Activated T-helper 1 cell treated with anti-CD3 and anti-CD28 coated beads, Interleukin-12 subunit alpha, Interleukin-12 subunit beta, Interleukin-2, Interleukin-4 antibody, amounts not matched to agents 30 ng/mL and 10 ng/mL and 1 ng/mL, durations not matched to agents 14 hours and 24 hours and 36 hours (primary cell): ENCODE measurements at regions not wholly inside any gene's neighbourhood (a gene's known extent, or its start where the extent isn't known, plus 50 kb on each side); places are given as distances from the start of the nearest gene placed in this dataset.
A peak's percentile ranks its signal among the peaks of the same experiment; 100 is the strongest.
"Not testable (repeated sequence)": the region's sequence is repeated elsewhere in the genome, so short reads cannot be mapped to it uniquely, and the experiment has no call there.

Experiments
- DNase-seq: peaks from one replicate; pipeline ENCODE4 v3.0.0; 2021; ENCODE audit warnings: low spot score
- H3K27ac Mint-ChIP-seq: one replicate; pipeline ENCODE4 v1.8.0; 2021; ENCODE audit warnings: mild to moderate bottlenecking, mixed read lengths
- H3K27me3 Mint-ChIP-seq: one replicate; pipeline ENCODE4 v1.8.0; 2022; ENCODE audit warnings: mild to moderate bottlenecking, moderate library complexity, mixed read lengths; ENCODE audit not compliant: insufficient read depth
- H3K36me3 Mint-ChIP-seq: one replicate; pipeline ENCODE4 v1.8.0; 2021; ENCODE audit warnings: low read depth, mixed read lengths
- H3K4me1 Mint-ChIP-seq: one replicate; pipeline ENCODE4 v1.8.0; 2021; ENCODE audit warnings: low read depth, mixed read lengths
- H3K4me3 Mint-ChIP-seq: one replicate; pipeline ENCODE4 v1.8.0; 2021; ENCODE audit warnings: mild to moderate bottlenecking, moderate library complexity, mixed read lengths
- H3K9me3 Mint-ChIP-seq: one replicate; pipeline ENCODE4 v1.8.0; 2021; ENCODE audit warnings: mixed read lengths
- intact Hi-C: fragments of 100-400 bp; cut with micrococcal nuclease; formaldehyde crosslinking; loops from one replicate; pipeline ENCODE4 v1.15.1; 2024

GRCh38 chr2:436205-436604 is 148.3 kb upstream of the ALKAL2 start:
- H3K27me3 Mint-ChIP-seq = peaks cover 4% of the 10 kb centered on the region
- H3K9me3 Mint-ChIP-seq = no peaks in the 10 kb centered on the region
- intact Hi-C loops = no loop called here
- H3K4me1 Mint-ChIP-seq = peaks cover 30% of the 10 kb centered on the region
- H3K4me3 Mint-ChIP-seq = no peak overlapping the region
- DNase-seq = no peak
- H3K27ac Mint-ChIP-seq = no peak overlapping the region
- no peaks in the 10 kb centered on the region for H3K36me3 Mint-ChIP-seq

- H3K27me3 Mint-ChIP-seq = peaks cover 4% of the 10 kb centered on the region
- no peaks in the 10 kb centered on the region for H3K36me3 Mint-ChIP-seq
- H3K4me1 Mint-ChIP-seq = peaks cover 43% of the 10 kb centered on the region
- no peaks in the 10 kb centered on the region for H3K9me3 Mint-ChIP-seq
- no peak overlapping the region for H3K27ac Mint-ChIP-seq
- intact Hi-C loops = loop anchor here (5.0 kb wide), 2 partner anchors 42 to 167 kb away; no protein-coding TSS in a partner anchor
- DNase-seq = no peak
- no peak overlapping the region for H3K4me3 Mint-ChIP-seq
These were observed 146.7 kb upstream of the ALKAL2 start for GRCh38 chr2:434625-435024.

GRCh38 chr2:433216-433615 is 145.3 kb upstream of the ALKAL2 start:
- intact Hi-C loops = loop anchor here (5.0 kb wide), 2 partner anchors 41 to 166 kb away; no protein-coding TSS in a partner anchor
- H3K27me3 Mint-ChIP-seq = peaks cover 6% of the 10 kb centered on the region
- DNase-seq = no peak

GRCh38 chr2:430291-431040 is 142.6 kb upstream of the ALKAL2 start:
- Mint-ChIP-seq H3K36me3 (peaks cover 4% of the 10 kb centered on the region), H3K4me3 (peak overlapping the region; percentile 49), H3K27ac (peak overlapping the region; percentile 55), H3K27me3 (peaks cover 6% of the 10 kb centered on the region), H3K4me1 (peaks cover 36% of the 10 kb centered on the region), H3K9me3 (no peaks in the 10 kb centered on the region)
- no peak for DNase-seq
- intact Hi-C loops = loop anchor here (1.0 to 5.0 kb wide), 3 partner anchors 8 to 163 kb away; no protein-coding TSS in a partner anchor

More at GRCh38 chr2:433216-433615, 145.3 kb upstream of the ALKAL2 start:
- H3K36me3 Mint-ChIP-seq = peaks cover 4% of the 10 kb centered on the region
- H3K9me3 Mint-ChIP-seq = no peaks in the 10 kb centered on the region
- H3K27ac Mint-ChIP-seq = no peak overlapping the region
- H3K4me3 Mint-ChIP-seq = no peak overlapping the region
- H3K4me1 Mint-ChIP-seq = peaks cover 44% of the 10 kb centered on the region

- H3K9me3 Mint-ChIP-seq = no peaks in the 10 kb centered on the region
- H3K4me1 Mint-ChIP-seq = peaks cover 32% of the 10 kb centered on the region
- peak overlapping the region; percentile 49 for H3K4me3 Mint-ChIP-seq
- H3K27me3 Mint-ChIP-seq = peaks cover 4% of the 10 kb centered on the region
- peaks cover 4% of the 10 kb centered on the region for H3K36me3 Mint-ChIP-seq
- intact Hi-C loops = loop anchor here (1.0 to 5.0 kb wide), 3 partner anchors 9 to 162 kb away; no protein-coding TSS in a partner anchor
- H3K27ac Mint-ChIP-seq = peak overlapping the region; percentile 55
- DNase-seq = no peak
These were observed 141.8 kb upstream of the ALKAL2 start for GRCh38 chr2:429575-430254.

- Mint-ChIP-seq H3K27ac (peak overlapping the region; percentile 55), H3K36me3 (peaks cover 4% of the 10 kb centered on the region), H3K9me3 (no peaks in the 10 kb centered on the region), H3K4me1 (peaks cover 27% of the 10 kb centered on the region), H3K4me3 (peak overlapping the region; percentile 49), H3K27me3 (peaks cover 2% of the 10 kb centered on the region)
- DNase-seq = no peak
- intact Hi-C loops = no loop called here
These were observed 141.3 kb upstream of the ALKAL2 start for GRCh38 chr2:429142-429541.

- Mint-ChIP-seq H3K27me3 (peaks cover 5% of the 10 kb centered on the region), H3K27ac (no peak overlapping the region), H3K9me3 (no peaks in the 10 kb centered on the region), H3K4me3 (no peak overlapping the region), H3K36me3 (peaks cover 4% of the 10 kb centered on the region), H3K4me1 (peaks cover 26% of the 10 kb centered on the region)
- intact Hi-C loops = no loop called here
- DNase-seq = no peak
These were observed 140.7 kb upstream of the ALKAL2 start for GRCh38 chr2:428591-428990.

GRCh38 chr2:426696-427095 is 138.8 kb upstream of the ALKAL2 start:
- intact Hi-C loops, H3K36me3 Mint-ChIP-seq: not testable (repeated sequence)

GRCh38 chr2:425947-426346 is 138.1 kb upstream of the ALKAL2 start:
- no peaks in the 10 kb centered on the region for H3K9me3 Mint-ChIP-seq
- intact Hi-C loops = no loop called here
- peaks cover 26% of the 10 kb centered on the region for H3K4me1 Mint-ChIP-seq
- no peak for DNase-seq
- H3K36me3 Mint-ChIP-seq = peaks cover 4% of the 10 kb centered on the region
- no peak overlapping the region for H3K4me3 Mint-ChIP-seq
- no peak overlapping the region for H3K27ac Mint-ChIP-seq
- H3K27me3 Mint-ChIP-seq = peaks cover 9% of the 10 kb centered on the region

More at GRCh38 chr2:426696-427095, 138.8 kb upstream of the ALKAL2 start:
- H3K27ac Mint-ChIP-seq, H3K27me3 Mint-ChIP-seq, H3K4me3 Mint-ChIP-seq, DNase-seq, H3K9me3 Mint-ChIP-seq: not testable (repeated sequence)
- peaks cover 26% of the 10 kb centered on the region for H3K4me1 Mint-ChIP-seq

GRCh38 chr2:425243-425642 is 137.4 kb upstream of the ALKAL2 start:
- H3K4me1 Mint-ChIP-seq = peaks cover 19% of the 10 kb centered on the region
- no peak for DNase-seq
- H3K27ac Mint-ChIP-seq = no peak overlapping the region
- H3K27me3 Mint-ChIP-seq = peaks cover 9% of the 10 kb centered on the region
- no peak overlapping the region for H3K4me3 Mint-ChIP-seq
- peaks cover 4% of the 10 kb centered on the region for H3K36me3 Mint-ChIP-seq
- H3K9me3 Mint-ChIP-seq = no peaks in the 10 kb centered on the region
- intact Hi-C loops = no loop called here

GRCh38 chr2:424306-425171 is 136.6 kb upstream of the ALKAL2 start:
- Mint-ChIP-seq H3K27me3 (peaks cover 9% of the 10 kb centered on the region), H3K9me3 (no peaks in the 10 kb centered on the region), H3K4me3 (no peak overlapping the region), H3K4me1 (peaks cover 11% of the 10 kb centered on the region), H3K27ac (no peak overlapping the region), H3K36me3 (peaks cover 4% of the 10 kb centered on the region)
- intact Hi-C loops = no loop called here
- no peak for DNase-seq

- intact Hi-C loops = no loop called here
- peaks cover 7% of the 10 kb centered on the region for H3K27me3 Mint-ChIP-seq
- peaks cover 5% of the 10 kb centered on the region for H3K4me1 Mint-ChIP-seq
- no peaks in the 10 kb centered on the region for H3K36me3 Mint-ChIP-seq
- H3K27ac Mint-ChIP-seq = no peak overlapping the region
- no peak overlapping the region for H3K4me3 Mint-ChIP-seq
- no peaks in the 10 kb centered on the region for H3K9me3 Mint-ChIP-seq
- DNase-seq = no peak
These were observed 135.6 kb upstream of the ALKAL2 start for GRCh38 chr2:423479-423878.
